GM12874 (cell line): ENCODE measurements at regions not wholly inside any gene's neighbourhood (a gene's known extent, or its start where the extent isn't known, plus 50 kb on each side); places are given as distances from the start of the nearest gene placed in this dataset.

ENCODE experiments used
- CTCF ChIP-seq: IDR thresholded peaks from 2 replicates; pipeline ENCODE4 v1.5.1; 2011; ENCODE audit warnings: low read depth, mild to moderate bottlenecking, control low read depth, low read length, moderate library complexity; ENCODE audit not compliant: insufficient read depth

- TF ChIP-seq CTCF, result no peak
Observed at GRCh38 chr20:6884114-6884513, 116.6 kb downstream of the BMP2 start.

GRCh38 chr20:6886065-6886729 is 118.7 kb downstream of the BMP2 start:
- no peak for TF ChIP-seq CTCF

- no peak for TF ChIP-seq CTCF
Observed at GRCh38 chr20:6887966-6888365, 120.5 kb downstream of the BMP2 start.

GRCh38 chr20:6888736-6889395 is 121.4 kb downstream of the BMP2 start:
- no peak for TF ChIP-seq CTCF

GRCh38 chr20:6892724-6893123 is 125.2 kb downstream of the BMP2 start:
- no peak for TF ChIP-seq CTCF

GRCh38 chr20:6898928-6899327 is 131.4 kb downstream of the BMP2 start:
- no peak for TF ChIP-seq CTCF

GRCh38 chr20:6906871-6907270 is 139.4 kb downstream of the BMP2 start:
- TF ChIP-seq CTCF, result no peak
